ENCODE measurements at regions not wholly inside any gene's neighbourhood (a gene's known extent, or its start where the extent isn't known, plus 50 kb on each side); places are given as distances from the start of the nearest gene placed in this dataset.

DNA sequence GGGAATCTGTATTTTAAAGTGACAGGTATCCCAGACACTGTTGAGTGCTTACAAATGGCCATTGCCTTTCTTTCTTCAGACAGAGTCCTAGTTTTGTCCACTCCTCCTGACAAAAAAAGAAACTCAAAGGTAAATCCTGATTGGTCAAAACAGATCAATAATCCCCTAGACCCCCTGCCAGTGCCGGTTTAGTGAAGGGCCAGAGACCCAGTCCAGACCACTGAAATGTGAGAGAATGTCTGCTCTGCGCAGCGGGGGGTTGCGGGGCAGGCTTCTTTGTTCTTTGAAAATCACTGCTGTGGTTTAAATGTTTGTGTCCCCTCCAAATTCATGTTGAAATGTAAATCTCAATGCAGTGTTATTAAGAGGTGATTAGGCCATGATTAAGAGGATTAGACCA is 177.7 kb upstream of the GPR26 start:
- TF ChIP-seq, protein P1, sequence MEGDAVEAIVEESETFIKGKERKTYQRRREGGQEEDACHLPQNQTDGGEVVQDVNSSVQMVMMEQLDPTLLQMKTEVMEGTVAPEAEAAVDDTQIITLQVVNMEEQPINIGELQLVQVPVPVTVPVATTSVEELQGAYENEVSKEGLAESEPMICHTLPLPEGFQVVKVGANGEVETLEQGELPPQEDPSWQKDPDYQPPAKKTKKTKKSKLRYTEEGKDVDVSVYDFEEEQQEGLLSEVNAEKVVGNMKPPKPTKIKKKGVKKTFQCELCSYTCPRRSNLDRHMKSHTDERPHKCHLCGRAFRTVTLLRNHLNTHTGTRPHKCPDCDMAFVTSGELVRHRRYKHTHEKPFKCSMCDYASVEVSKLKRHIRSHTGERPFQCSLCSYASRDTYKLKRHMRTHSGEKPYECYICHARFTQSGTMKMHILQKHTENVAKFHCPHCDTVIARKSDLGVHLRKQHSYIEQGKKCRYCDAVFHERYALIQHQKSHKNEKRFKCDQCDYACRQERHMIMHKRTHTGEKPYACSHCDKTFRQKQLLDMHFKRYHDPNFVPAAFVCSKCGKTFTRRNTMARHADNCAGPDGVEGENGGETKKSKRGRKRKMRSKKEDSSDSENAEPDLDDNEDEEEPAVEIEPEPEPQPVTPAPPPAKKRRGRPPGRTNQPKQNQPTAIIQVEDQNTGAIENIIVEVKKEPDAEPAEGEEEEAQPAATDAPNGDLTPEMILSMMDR (IDR thresholded peaks at IDR 0.05): no peak
- TF ChIP-seq EP300 (IDR thresholded peaks at IDR 0.05): no peak
- no peak for TF ChIP-seq POLR2AphosphoS5 (IDR thresholded peaks at IDR 0.05)
